ENCODE measurements at regions not wholly inside any gene's neighbourhood (a gene's known extent, or its start where the extent isn't known, plus 50 kb on each side); places are given as distances from the start of the nearest gene placed in this dataset.

GRCh38 chr13:50268500-50268899, 253.3 kb downstream of the KCNRG start:
- TF ChIP-seq CTCF (IDR thresholded peaks at IDR 0.05), result no peak
- TF ChIP-seq POLR2A (IDR thresholded peaks at IDR 0.05), result no peak

All from prostate gland (tissue), 2 donors.